ENCODE measurements at regions not wholly inside any gene's neighbourhood (a gene's known extent, or its start where the extent isn't known, plus 50 kb on each side); places are given as distances from the start of the nearest gene placed in this dataset.

GRCh38 chr20:19815553-19815991 lies 57.5 kb downstream of the RIN2 start:
- H3K27me3 ChIP-seq (ENCODE audit: insufficient read depth, poor library complexity, severe bottlenecking) = peaks cover 6% of the 10 kb centered on the region
- no peak overlapping the region for H3K27ac ChIP-seq (replicated peaks)
- no peak overlapping the region for H3K4me3 ChIP-seq (replicated peaks; ENCODE audit: insufficient read depth, low read length)
- no peak for DNase-seq (ENCODE audit: low read depth in 1 of 2, low spot score in 1 of 2)
- TF ChIP-seq SPI1 (IDR thresholded peaks at IDR 0.05; ENCODE audit: borderline replicate concordance, low read depth) = no peak
- no peak for TF ChIP-seq POLR2AphosphoS5 (IDR thresholded peaks at IDR 0.05; ENCODE audit: low read depth)
- no peak for TF ChIP-seq REST (IDR thresholded peaks at IDR 0.05; ENCODE audit: insufficient replicate concordance, low read depth)

DNA sequence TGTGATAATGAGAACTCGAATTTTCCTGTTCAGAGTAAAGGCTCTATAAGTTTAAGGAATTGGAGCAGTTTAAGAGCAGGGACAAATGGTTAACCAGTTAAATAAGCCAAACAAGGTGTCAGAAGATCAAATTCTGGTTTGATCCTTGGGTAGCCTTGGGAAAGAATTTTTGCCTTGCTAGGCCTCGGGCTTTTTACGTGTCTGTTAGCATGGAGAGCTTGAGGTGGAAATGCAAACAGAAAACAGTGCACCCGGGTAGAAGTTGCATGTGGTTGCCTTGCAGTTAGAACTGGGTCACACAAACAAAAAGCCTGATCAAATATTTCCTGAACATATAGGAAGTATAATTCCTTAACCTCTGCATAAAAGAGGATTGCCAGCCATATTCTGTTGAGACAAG lies 58.3 kb downstream of the RIN2 start:
- Histone ChIP-seq H3K4me3 (replicated peaks; ENCODE audit: insufficient read depth, low read length) (no peak overlapping the region), H3K27me3 (ENCODE audit: insufficient read depth, poor library complexity, severe bottlenecking) (peaks cover 6% of the 10 kb centered on the region), H3K27ac (replicated peaks) (no peak overlapping the region)
- DNase-seq (ENCODE audit: low read depth in 1 of 2, low spot score in 1 of 2) = no peak
- TF ChIP-seq, protein P1, sequence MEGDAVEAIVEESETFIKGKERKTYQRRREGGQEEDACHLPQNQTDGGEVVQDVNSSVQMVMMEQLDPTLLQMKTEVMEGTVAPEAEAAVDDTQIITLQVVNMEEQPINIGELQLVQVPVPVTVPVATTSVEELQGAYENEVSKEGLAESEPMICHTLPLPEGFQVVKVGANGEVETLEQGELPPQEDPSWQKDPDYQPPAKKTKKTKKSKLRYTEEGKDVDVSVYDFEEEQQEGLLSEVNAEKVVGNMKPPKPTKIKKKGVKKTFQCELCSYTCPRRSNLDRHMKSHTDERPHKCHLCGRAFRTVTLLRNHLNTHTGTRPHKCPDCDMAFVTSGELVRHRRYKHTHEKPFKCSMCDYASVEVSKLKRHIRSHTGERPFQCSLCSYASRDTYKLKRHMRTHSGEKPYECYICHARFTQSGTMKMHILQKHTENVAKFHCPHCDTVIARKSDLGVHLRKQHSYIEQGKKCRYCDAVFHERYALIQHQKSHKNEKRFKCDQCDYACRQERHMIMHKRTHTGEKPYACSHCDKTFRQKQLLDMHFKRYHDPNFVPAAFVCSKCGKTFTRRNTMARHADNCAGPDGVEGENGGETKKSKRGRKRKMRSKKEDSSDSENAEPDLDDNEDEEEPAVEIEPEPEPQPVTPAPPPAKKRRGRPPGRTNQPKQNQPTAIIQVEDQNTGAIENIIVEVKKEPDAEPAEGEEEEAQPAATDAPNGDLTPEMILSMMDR (IDR thresholded peaks at IDR 0.05; ENCODE audit: insufficient read depth, low read length) = no peak
- TF ChIP-seq GABPA (IDR thresholded peaks at IDR 0.05; ENCODE audit: low read depth) = no peak
- no peak for TF ChIP-seq POLR2AphosphoS5 (IDR thresholded peaks at IDR 0.05; ENCODE audit: low read depth)
- TF ChIP-seq SPI1 (IDR thresholded peaks at IDR 0.05; ENCODE audit: borderline replicate concordance, low read depth) = no peak
- no peak for TF ChIP-seq REST (IDR thresholded peaks at IDR 0.05; ENCODE audit: insufficient replicate concordance, low read depth)

GRCh38 chr20:19817017-19817416 lies 59.0 kb downstream of the RIN2 start:
- Histone ChIP-seq H3K27ac (replicated peaks) (no peak overlapping the region), H3K4me3 (replicated peaks; ENCODE audit: insufficient read depth, low read length) (no peak overlapping the region), H3K27me3 (ENCODE audit: insufficient read depth, poor library complexity, severe bottlenecking) (peaks cover 6% of the 10 kb centered on the region)
- DNase-seq (ENCODE audit: low read depth in 1 of 2, low spot score in 1 of 2) = no peak
- TF ChIP-seq REST (IDR thresholded peaks at IDR 0.05; ENCODE audit: insufficient replicate concordance, low read depth) (no peak), POLR2AphosphoS5 (IDR thresholded peaks at IDR 0.05; ENCODE audit: low read depth) (no peak), SPI1 (IDR thresholded peaks at IDR 0.05; ENCODE audit: borderline replicate concordance, low read depth) (no peak), GABPA (IDR thresholded peaks at IDR 0.05; ENCODE audit: low read depth) (no peak)
- TF ChIP-seq, protein P1 (IDR thresholded peaks at IDR 0.05; ENCODE audit: insufficient read depth, low read length) = no peak
